H1 (cell line): ENCODE measurements at regions not wholly inside any gene's neighbourhood (a gene's known extent, or its start where the extent isn't known, plus 50 kb on each side); places are given as distances from the start of the nearest gene placed in this dataset.

ENCODE experiments used
- CHD2 ChIP-seq: IDR thresholded peaks from 2 replicates; pipeline ENCODE4 v1.6.1; 2012; ENCODE audit warnings: low read length, improper control_type of control experiment
- CTCF ChIP-seq, 3 experiments: IDR thresholded peaks; 1 replicate in 2 of 3; 2 replicates in 1 of 3; pipeline versions ENCODE4 v1.5.1 to v1.6.1; 2011; ENCODE audit warnings: low read length in 3 of 3, mild to moderate bottlenecking in 3 of 3, inconsistent platforms in 2 of 3, low read depth in 1 of 3, moderate library complexity in 1 of 3; ENCODE audit not compliant: insufficient read depth in 1 of 3; ENCODE audit errors: control extremely low read depth in 1 of 3
- EZH2 ChIP-seq: fragments of 200-600 bp; sonication (generic); IDR thresholded peaks from 2 replicates; pipeline ENCODE4 v1.7.1; 2012; ENCODE audit warnings: low read depth, mild to moderate bottlenecking, moderate library complexity, low read length, inconsistent platforms; ENCODE audit not compliant: severe bottlenecking
- KDM1A ChIP-seq: fragments of 200-600, 300-600 bp; sonication (generic); IDR thresholded peaks from 2 replicates; pipeline ENCODE4 v1.7.1; 2016; ENCODE audit warnings: mild to moderate bottlenecking, low read length, borderline replicate concordance
- MAX ChIP-seq: IDR thresholded peaks from 2 replicates; pipeline ENCODE4 v1.6.1; 2012; ENCODE audit warnings: inconsistent platforms
- POLR2A ChIP-seq, 2 experiments: IDR thresholded peaks; 1 replicate in 1 of 2; 2 replicates in 1 of 2; pipeline ENCODE4 v1.6.1; 2011; ENCODE audit warnings: low read depth in 2 of 2, low read length in 2 of 2, mild to moderate bottlenecking in 2 of 2; ENCODE audit errors: control extremely low read depth in 1 of 2
- USF2 ChIP-seq: IDR thresholded peaks from 2 replicates; pipeline ENCODE4 v1.6.1; 2011; ENCODE audit warnings: low read length, improper control_type of control experiment

GRCh38 chr4:108367751-108368150 is 199.0 kb upstream of the LEF1 start:
- TF ChIP-seq CTCF (IDR thresholded peaks at IDR 0.05; ENCODE audit: control extremely low read depth in 1 of 3, insufficient read depth in 1 of 3, low read depth in 1 of 3, low read length in 3 of 3) (no peak), POLR2A (IDR thresholded peaks at IDR 0.05; ENCODE audit: control extremely low read depth in 1 of 2, low read depth in 2 of 2, low read length in 2 of 2) (no peak), CHD2 (no peak), USF2 (no peak), KDM1A (no peak), EZH2 (no peak), MAX (no peak)
